AG10803 (cell line): ENCODE measurements at regions not wholly inside any gene's neighbourhood (a gene's known extent, or its start where the extent isn't known, plus 50 kb on each side); places are given as distances from the start of the nearest gene placed in this dataset.

ENCODE experiments used
- DNase-seq: peaks from one replicate; pipeline ENCODE4 v3.0.0; 2010; ENCODE audit warnings: low read depth
- H3K4me3 ChIP-seq: 2 replicates; pipeline ENCODE4 v1.5.1; 2011; ENCODE audit warnings: mild to moderate bottlenecking, low read length, control low read depth
- TF ChIP-seq, protein P1 (sequence below): conservative IDR thresholded peaks from 2 replicates; pipeline ENCODE4 v1.5.1; 2011; ENCODE audit warnings: mild to moderate bottlenecking, low read length, control low read depth, inconsistent platforms

DNA sequence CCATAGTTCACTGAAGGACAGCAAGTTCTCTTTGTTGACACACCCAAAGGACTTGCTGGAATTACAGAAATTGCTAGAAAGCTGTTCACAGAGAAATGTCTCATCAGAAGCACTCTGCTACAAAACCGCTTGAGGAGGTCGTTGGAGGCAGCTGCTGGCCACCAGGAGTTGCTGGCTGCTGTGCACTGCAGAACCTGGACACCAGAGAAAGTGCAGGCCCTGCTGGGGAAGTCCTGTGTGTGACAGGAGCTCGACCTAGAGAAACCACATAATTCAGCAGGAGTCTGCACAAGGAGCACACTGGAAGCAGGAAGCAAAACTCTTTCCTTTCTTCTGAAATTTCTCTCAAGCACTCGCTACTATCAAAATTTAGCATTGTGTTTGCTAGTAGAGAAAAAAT, 461.5 kb upstream of the GHITM start:
- TF ChIP-seq, protein P1, sequence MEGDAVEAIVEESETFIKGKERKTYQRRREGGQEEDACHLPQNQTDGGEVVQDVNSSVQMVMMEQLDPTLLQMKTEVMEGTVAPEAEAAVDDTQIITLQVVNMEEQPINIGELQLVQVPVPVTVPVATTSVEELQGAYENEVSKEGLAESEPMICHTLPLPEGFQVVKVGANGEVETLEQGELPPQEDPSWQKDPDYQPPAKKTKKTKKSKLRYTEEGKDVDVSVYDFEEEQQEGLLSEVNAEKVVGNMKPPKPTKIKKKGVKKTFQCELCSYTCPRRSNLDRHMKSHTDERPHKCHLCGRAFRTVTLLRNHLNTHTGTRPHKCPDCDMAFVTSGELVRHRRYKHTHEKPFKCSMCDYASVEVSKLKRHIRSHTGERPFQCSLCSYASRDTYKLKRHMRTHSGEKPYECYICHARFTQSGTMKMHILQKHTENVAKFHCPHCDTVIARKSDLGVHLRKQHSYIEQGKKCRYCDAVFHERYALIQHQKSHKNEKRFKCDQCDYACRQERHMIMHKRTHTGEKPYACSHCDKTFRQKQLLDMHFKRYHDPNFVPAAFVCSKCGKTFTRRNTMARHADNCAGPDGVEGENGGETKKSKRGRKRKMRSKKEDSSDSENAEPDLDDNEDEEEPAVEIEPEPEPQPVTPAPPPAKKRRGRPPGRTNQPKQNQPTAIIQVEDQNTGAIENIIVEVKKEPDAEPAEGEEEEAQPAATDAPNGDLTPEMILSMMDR: no peak
- no peak overlapping the region for H3K4me3 ChIP-seq
- DNase-seq: no peak

DNA sequence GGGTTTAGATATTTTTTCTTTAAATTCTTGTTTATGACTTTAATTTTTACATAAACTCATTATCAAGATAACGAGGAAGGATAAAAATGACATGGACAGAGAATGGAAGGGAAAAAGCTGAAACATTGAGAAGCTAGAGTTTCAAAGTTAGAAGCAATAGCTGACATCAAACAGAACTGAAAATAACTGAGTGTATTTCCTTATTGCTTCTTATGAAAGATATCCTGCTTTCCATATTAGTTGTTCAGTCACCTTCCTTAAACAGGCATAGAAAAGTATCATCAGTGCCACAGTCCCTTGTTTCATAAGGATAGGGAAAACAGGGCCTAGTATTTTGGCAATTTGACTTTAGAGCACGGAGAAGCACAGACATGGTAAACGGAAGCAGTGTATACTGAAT, 460.5 kb upstream of the GHITM start:
- DNase-seq: no peak
- TF ChIP-seq, protein P1: no peak
- no peak overlapping the region for H3K4me3 ChIP-seq

DNA sequence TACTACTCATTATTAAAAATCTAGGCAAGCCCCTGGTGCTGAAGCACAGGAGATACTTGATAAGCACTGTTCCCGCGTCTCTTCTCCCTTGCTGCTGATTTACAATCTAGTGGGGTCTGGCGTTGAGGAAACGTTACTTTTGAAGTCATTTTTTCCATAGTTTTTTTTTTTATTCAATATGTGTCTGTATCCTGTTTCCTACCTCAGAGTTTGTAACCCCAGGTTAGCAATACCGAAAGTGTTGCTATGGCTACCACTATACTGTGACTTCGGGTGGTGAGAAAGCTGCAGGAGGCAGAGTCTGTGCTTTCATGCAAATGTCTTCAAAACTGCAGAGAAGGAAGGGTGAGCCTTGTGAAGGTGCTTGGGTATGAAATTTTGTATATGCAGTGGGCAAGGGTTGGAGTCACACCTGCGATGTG, 458.8 kb upstream of the GHITM start:
- TF ChIP-seq, protein P1: no peak
- no peak for DNase-seq
- no peak overlapping the region for H3K4me3 ChIP-seq

DNA sequence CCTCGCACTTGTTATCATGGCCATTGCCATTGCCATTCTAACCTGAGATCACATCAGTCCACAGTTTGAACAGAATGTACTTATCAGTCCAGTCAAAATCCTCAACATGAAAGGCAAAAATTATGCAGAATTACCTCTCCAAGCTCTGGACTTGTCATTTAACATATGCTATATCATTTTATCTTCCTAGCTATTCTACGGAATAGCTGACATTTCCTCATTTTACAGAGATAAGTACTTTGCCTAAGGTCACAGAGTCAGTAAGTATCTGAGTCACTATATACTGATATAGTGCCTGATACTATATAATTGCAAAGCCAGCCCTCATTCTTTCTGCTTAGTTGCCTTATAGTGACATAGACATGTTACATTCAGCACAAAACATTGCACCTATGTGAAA, 456.9 kb upstream of the GHITM start:
- DNase-seq: no peak
- H3K4me3 ChIP-seq: no peak overlapping the region
- TF ChIP-seq, protein P1: no peak

DNA sequence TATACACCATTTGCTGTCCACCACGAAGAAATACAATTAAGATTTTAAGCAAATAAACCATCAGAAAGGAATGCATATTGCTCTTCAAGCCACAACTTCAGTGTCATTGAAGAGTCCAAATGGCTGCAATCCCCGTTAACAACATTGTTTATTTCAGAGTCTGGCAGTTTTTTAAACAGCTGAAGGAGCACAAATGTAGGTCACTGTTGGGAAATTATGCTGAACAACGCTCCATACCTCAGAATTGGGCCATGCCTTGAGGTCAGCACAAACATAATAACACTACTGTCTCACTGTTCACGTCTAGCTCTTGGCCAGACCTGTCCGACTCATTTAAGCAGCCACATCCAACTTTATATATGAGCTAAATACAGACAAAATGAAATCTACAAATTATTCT, 453.9 kb upstream of the GHITM start:
- no peak for DNase-seq
- no peak overlapping the region for H3K4me3 ChIP-seq
- TF ChIP-seq, protein P1: no peak

DNA sequence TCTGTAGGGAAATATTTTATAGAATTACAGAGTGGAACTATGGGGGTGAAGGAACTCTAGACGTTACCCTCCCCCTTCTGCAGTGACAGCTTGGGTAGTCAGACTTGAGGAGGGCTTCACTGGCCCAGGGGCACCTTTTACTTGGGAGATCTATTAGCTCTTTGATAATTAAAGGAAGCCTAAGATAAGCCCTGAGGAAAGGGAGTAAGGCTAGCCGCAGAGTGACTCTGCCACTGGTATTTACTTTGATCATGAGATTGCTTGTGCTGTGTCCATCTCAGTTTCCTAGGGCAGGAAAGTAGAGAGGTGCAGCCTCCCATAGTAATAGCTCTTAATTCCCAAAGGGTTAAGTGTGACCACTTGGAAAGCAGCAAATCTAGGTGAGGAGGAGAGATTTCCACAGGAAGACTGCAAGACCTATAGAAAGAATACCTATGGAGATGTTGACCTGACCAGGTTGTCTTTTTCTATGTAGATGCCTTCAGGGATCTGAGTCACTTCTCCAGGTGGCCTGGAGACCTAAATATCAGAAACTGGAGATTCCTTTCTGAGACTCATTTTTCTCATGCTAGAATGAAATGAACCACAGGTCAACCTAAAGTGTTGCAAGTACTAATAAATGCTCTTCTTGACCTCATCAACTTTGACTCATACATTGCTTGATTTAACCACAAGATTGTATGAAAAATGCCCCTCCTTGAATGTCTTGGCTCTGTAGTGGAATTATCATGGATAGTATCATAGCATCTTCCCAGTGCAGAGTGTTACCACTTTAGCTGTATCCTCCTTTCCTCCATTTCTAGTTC, 447.3 kb upstream of the GHITM start:
- TF ChIP-seq, protein P1: no peak
- DNase-seq: no peak
- no peak overlapping the region for H3K4me3 ChIP-seq

DNA sequence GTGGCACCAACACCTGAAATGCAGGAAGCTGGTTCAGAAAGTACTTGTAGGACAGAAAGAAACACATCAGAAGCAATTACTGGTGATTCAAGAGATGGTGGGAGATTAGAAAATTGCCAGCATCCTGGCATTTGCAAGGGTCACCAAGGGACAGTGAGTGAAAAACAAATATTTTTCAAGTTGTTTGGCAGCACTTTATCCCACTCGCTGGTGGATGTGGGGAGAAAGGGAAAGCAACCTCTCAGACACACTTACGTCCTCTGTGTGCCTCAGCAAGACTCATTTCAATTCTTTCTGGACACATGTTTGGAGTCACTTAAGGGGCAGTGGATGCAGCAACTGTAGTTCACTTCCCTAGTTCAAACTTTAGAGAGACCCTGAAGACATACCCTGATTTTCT, 440.4 kb upstream of the GHITM start:
- no peak for DNase-seq
- no peak overlapping the region for H3K4me3 ChIP-seq
- TF ChIP-seq, protein P1: no peak
